T-cell (primary cell): ENCODE measurements at regions not wholly inside any gene's neighbourhood (a gene's known extent, or its start where the extent isn't known, plus 50 kb on each side); places are given as distances from the start of the nearest gene placed in this dataset.

Experiments used
- ATAC-seq, 4 experiments: fragments of 200-7000 bp in 3 of 4; fragments of 150-1000 bp in 1 of 4; cut with Tn5 transposase; replicated peaks in 1 of 4; 1 replicate in 3 of 4; 2 replicates in 1 of 4; pipeline ENCODE4 v1.10.0; 2021; ENCODE audit warnings: moderate library complexity in 3 of 4, mild to moderate bottlenecking in 2 of 4, moderate number of reproducible peaks in 1 of 4
- CTCF ChIA-PET, 2 donors: fragments of 300-600 bp; sonication (Branson Sonifier 250); formaldehyde crosslinking; loops; one replicate each; lab custom pipeline; 2022; ENCODE audit warnings: antibody characterized with exemption in 2 of 2; lab: Charles Lee
- POLR2A ChIA-PET, 2 donors: fragments of 300-600 bp; sonication (Branson Sonifier 250); formaldehyde crosslinking; loops; one replicate each; lab custom pipeline; 2022; ENCODE audit warnings: antibody characterized with exemption in 2 of 2; lab: Charles Lee
- DNase-seq, 35 experiments: peaks; one replicate each; pipeline versions ENCODE4 v3.0.0 to v3.0.0-alpha.2; 2013 to 2023
- H3K27ac ChIP-seq: one replicate; pipeline ENCODE4 v1.5.1; 2013; ENCODE audit warnings: low read length
- H3K27me3 ChIP-seq, 2 experiments: replicated peaks in 1 of 2; 1 replicate in 1 of 2; 2 replicates in 1 of 2; pipeline versions ENCODE4 v1.6.1 to v1.7.0; 2013; ENCODE audit warnings: low read length in 1 of 2, mixed read lengths in 1 of 2; ENCODE audit not compliant: control insufficient read depth in 2 of 2, insufficient read depth in 2 of 2; ENCODE audit errors: extremely low read depth in 1 of 2
- H3K36me3 ChIP-seq, 2 donors: 1 replicate in 1 of 2; 2 replicates in 1 of 2; pipeline versions ENCODE4 v1.6.1 to v1.7.0; 2013; ENCODE audit warnings: low read length in 1 of 2; ENCODE audit not compliant: control insufficient read depth in 2 of 2, insufficient read depth in 1 of 2; ENCODE audit errors: extremely low read depth in 1 of 2
- H3K4me1 ChIP-seq, 2 experiments: 1 replicate in 1 of 2; 2 replicates in 1 of 2; pipeline versions ENCODE4 v1.6.1 to v1.7.0; 2013; ENCODE audit warnings: low read length in 2 of 2, mixed read lengths in 1 of 2; ENCODE audit not compliant: insufficient read depth in 2 of 2, control insufficient read depth in 1 of 2; ENCODE audit errors: extremely low read depth in 1 of 2
- H3K4me3 ChIP-seq, 2 donors: 1 replicate in 1 of 2; 2 replicates in 1 of 2; pipeline versions ENCODE4 v1.5.1 to v1.7.0; 2013; ENCODE audit warnings: mild to moderate bottlenecking in 2 of 2, low read length in 1 of 2, moderate library complexity in 1 of 2; ENCODE audit not compliant: control insufficient read depth in 1 of 2; ENCODE audit errors: extremely low read depth in 1 of 2
- H3K9me3 ChIP-seq: 2 replicates; pipeline ENCODE4 v1.7.0; 2013
- H3K27ac Mint-ChIP-seq, 2 donors: one replicate each; pipeline ENCODE4 v1.8.0; 2020 to 2021; ENCODE audit warnings: mild to moderate bottlenecking in 2 of 2, mixed read lengths in 2 of 2
- H3K27me3 Mint-ChIP-seq, 2 donors: one replicate each; pipeline ENCODE4 v1.8.0; 2021 to 2022; ENCODE audit warnings: mixed read lengths in 2 of 2
- H3K36me3 Mint-ChIP-seq: one replicate; pipeline ENCODE4 v1.8.0; 2021; ENCODE audit warnings: mixed read lengths
- H3K4me1 Mint-ChIP-seq, 3 donors: one replicate each; pipeline ENCODE4 v1.8.0; 2020 to 2022; ENCODE audit warnings: mixed read lengths in 3 of 3, mild to moderate bottlenecking in 1 of 3
- H3K4me3 Mint-ChIP-seq, 3 donors: one replicate each; pipeline ENCODE4 v1.8.0; 2020 to 2022; ENCODE audit warnings: mild to moderate bottlenecking in 3 of 3, mixed read lengths in 3 of 3, moderate library complexity in 3 of 3
- H3K9me3 Mint-ChIP-seq, 3 donors: one replicate each; pipeline ENCODE4 v1.8.0; 2020 to 2022; ENCODE audit warnings: mixed read lengths in 3 of 3
- whole genome bisulfite sequencing: methylation state at CpG from one replicate; pipeline ENCODE4 v1.1.5; 2013; ENCODE audit warnings: missing lambda C conversion rate; ENCODE audit not compliant: insufficient coverage; 5-methylcytosine and 5-hydroxymethylcytosine counted together

GRCh38 chr2:35976611-35977010, 379.0 kb upstream of the CRIM1 start:
- H3K4me3 ChIP-seq, result no peak overlapping the region
- no peaks in the 10 kb centered on the region for H3K27me3 Mint-ChIP-seq
- DNase-seq (peak in 1 of 35 experiments; percentile 4), ATAC-seq (peak in 1 of 4 experiments; percentile 54)
- H3K4me1 ChIP-seq, result peaks cover 0 to 5% of the 10 kb centered on the region in 2 experiments
- CTCF ChIA-PET, result interaction anchor here (0.6 to 1.1 kb wide), 2 partner anchors 9 to 534 kb away, joined by 5 to 8 read pairs; no protein-coding TSS in a partner anchor
- no peaks in the 10 kb centered on the region for H3K27me3 ChIP-seq
- H3K36me3 ChIP-seq, result no peaks in the 10 kb centered on the region
- H3K27ac ChIP-seq, result no peak overlapping the region
- H3K4me3 Mint-ChIP-seq, result no peak overlapping the region
- H3K27ac Mint-ChIP-seq, result no peak overlapping the region
- no peaks in the 10 kb centered on the region for H3K9me3 ChIP-seq
- H3K4me1 Mint-ChIP-seq, result peaks cover 0 to 8% (median 7%) of the 10 kb centered on the region in 3 donors
- POLR2A ChIA-PET, result interaction anchor here in 1 of 2 donors (1.1 kb wide), 1 partner anchor 16 kb away, joined by 5 read pairs; no protein-coding TSS in a partner anchor
- H3K36me3 Mint-ChIP-seq, result no peaks in the 10 kb centered on the region
- 47% methylated on average over 5 of the region's 5 CpGs for WGBS
- no peaks in the 10 kb centered on the region for H3K9me3 Mint-ChIP-seq

- H3K27me3 Mint-ChIP-seq, result peaks cover 0 to 4% of the 10 kb centered on the region in 2 donors
- Histone ChIP-seq H3K4me1 (peaks cover 0 to 5% of the 10 kb centered on the region in 2 experiments), H3K4me3 (no peak overlapping the region), H3K9me3 (no peaks in the 10 kb centered on the region), H3K36me3 (no peaks in the 10 kb centered on the region), H3K27ac (no peak overlapping the region), H3K27me3 (no peaks in the 10 kb centered on the region)
- no peaks in the 10 kb centered on the region for H3K36me3 Mint-ChIP-seq
- H3K27ac Mint-ChIP-seq, result no peak overlapping the region
- ChIA-PET CTCF (no interaction called here), POLR2A (no interaction called here)
- H3K9me3 Mint-ChIP-seq, result no peaks in the 10 kb centered on the region
- H3K4me3 Mint-ChIP-seq, result no peak overlapping the region
- no peak for DNase-seq
- ATAC-seq, result no peak
- WGBS, result 96% methylated on average over 3 of the region's 4 CpGs
- H3K4me1 Mint-ChIP-seq, result peaks cover 0 to 3% (median 3%) of the 10 kb centered on the region in 3 donors
Observed at GRCh38 chr2:35973737-35974132, 381.8 kb upstream of the CRIM1 start.

GRCh38 chr2:35973132-35973736, 382.3 kb upstream of the CRIM1 start:
- Mint-ChIP-seq H3K4me3 (no peak overlapping the region), H3K36me3 (no peaks in the 10 kb centered on the region), H3K4me1 (peaks cover 0 to 2% (median 2%) of the 10 kb centered on the region in 3 donors), H3K27ac (no peak overlapping the region), H3K9me3 (no peaks in the 10 kb centered on the region), H3K27me3 (peaks cover 0 to 4% of the 10 kb centered on the region in 2 donors)
- H3K27me3 ChIP-seq, result no peaks in the 10 kb centered on the region
- peak in 1 of 4 experiments; percentile 27 for ATAC-seq
- no peak overlapping the region for H3K27ac ChIP-seq
- CTCF ChIA-PET, result interaction anchor here (0.6 to 1.4 kb wide), 2 partner anchors 17 to 176 kb away, joined by 3 read pairs; no protein-coding TSS in a partner anchor
- DNase-seq, result peak in 2 of 35 experiments; percentile 1 to 45
- POLR2A ChIA-PET, result no interaction called here
- H3K4me3 ChIP-seq, result no peak overlapping the region
- H3K9me3 ChIP-seq, result no peaks in the 10 kb centered on the region
- no peaks in the 10 kb centered on the region for H3K36me3 ChIP-seq
- WGBS, result no CpG with 5 or more reads among the region's 1 CpG
- peaks cover 0 to 5% of the 10 kb centered on the region in 2 experiments for H3K4me1 ChIP-seq

- Mint-ChIP-seq H3K27me3 (no peaks in the 10 kb centered on the region), H3K27ac (no peak overlapping the region), H3K36me3 (no peaks in the 10 kb centered on the region), H3K4me1 (no peaks in the 10 kb centered on the region), H3K9me3 (no peaks in the 10 kb centered on the region), H3K4me3 (no peak overlapping the region)
- WGBS, result no CpG with 5 or more reads among the region's 3 CpGs
- CTCF ChIA-PET, result interaction anchor here in 1 of 2 donors (0.5 kb wide), 1 partner anchor 866 kb away, joined by 3 read pairs; no protein-coding TSS in a partner anchor
- H3K27ac ChIP-seq, result no peak overlapping the region
- no peaks in the 10 kb centered on the region for H3K4me1 ChIP-seq
- no peaks in the 10 kb centered on the region for H3K27me3 ChIP-seq
- H3K9me3 ChIP-seq, result no peaks in the 10 kb centered on the region
- H3K36me3 ChIP-seq, result no peaks in the 10 kb centered on the region
- POLR2A ChIA-PET, result no interaction called here
- no peak overlapping the region for H3K4me3 ChIP-seq
- ATAC-seq (no peak), DNase-seq (no peak)
Observed at GRCh38 chr2:35963824-35964223, 391.8 kb upstream of the CRIM1 start.

- H3K4me3 Mint-ChIP-seq, result no peak overlapping the region
- no peaks in the 10 kb centered on the region for H3K4me1 Mint-ChIP-seq
- ATAC-seq (no peak), DNase-seq (no peak)
- ChIA-PET CTCF (no interaction called here), POLR2A (no interaction called here)
- no peaks in the 10 kb centered on the region for H3K9me3 Mint-ChIP-seq
- Histone ChIP-seq H3K27me3 (no peaks in the 10 kb centered on the region), H3K4me3 (no peak overlapping the region), H3K4me1 (no peaks in the 10 kb centered on the region), H3K9me3 (no peaks in the 10 kb centered on the region), H3K36me3 (no peaks in the 10 kb centered on the region), H3K27ac (no peak overlapping the region)
- H3K36me3 Mint-ChIP-seq, result no peaks in the 10 kb centered on the region
- no peak overlapping the region for H3K27ac Mint-ChIP-seq
- no CpG with 5 or more reads among the region's 2 CpGs for WGBS
- no peaks in the 10 kb centered on the region for H3K27me3 Mint-ChIP-seq
Observed at GRCh38 chr2:35963357-35963756, 392.2 kb upstream of the CRIM1 start.

- ChIA-PET CTCF (interaction anchor here in 1 of 2 donors (0.5 kb wide), 1 partner anchor 396 kb away, joined by 3 read pairs; no protein-coding TSS in a partner anchor), POLR2A (no interaction called here)
- Histone ChIP-seq H3K27me3 (no peaks in the 10 kb centered on the region), H3K9me3 (no peaks in the 10 kb centered on the region), H3K36me3 (no peaks in the 10 kb centered on the region), H3K4me1 (no peaks in the 10 kb centered on the region), H3K27ac (no peak overlapping the region), H3K4me3 (no peak overlapping the region)
- ATAC-seq, result no peak
- no peak for DNase-seq
- Mint-ChIP-seq H3K4me1 (no peaks in the 10 kb centered on the region), H3K4me3 (no peak overlapping the region), H3K36me3 (no peaks in the 10 kb centered on the region), H3K27ac (no peak overlapping the region), H3K27me3 (no peaks in the 10 kb centered on the region), H3K9me3 (peaks cover 0 to 3% (median 0%) of the 10 kb centered on the region in 3 donors)
- 92% methylated on average over 3 of the region's 4 CpGs for WGBS
Observed at GRCh38 chr2:35962585-35963146, 392.9 kb upstream of the CRIM1 start.
